B cell (primary cell): ENCODE measurements at regions not wholly inside any gene's neighbourhood (a gene's known extent, or its start where the extent isn't known, plus 50 kb on each side); places are given as distances from the start of the nearest gene placed in this dataset.

ENCODE experiments used
- ATAC-seq: fragments of 200-7000 bp; cut with Tn5 transposase; one replicate; pipeline ENCODE4 v1.10.0; 2021; ENCODE audit warnings: low read depth, mild to moderate bottlenecking, moderate number of reproducible peaks, moderate library complexity
- CTCF ChIA-PET: fragments of 350-600 bp; sonication (Branson Sonifier 250); formaldehyde crosslinking; loops from one replicate; lab custom pipeline; 2021; ENCODE audit warnings: antibody characterized with exemption, inconsistent platforms; lab: Charles Lee
- POLR2A ChIA-PET: fragments of 350-600 bp; sonication (Branson Sonifier 250); formaldehyde crosslinking; loops from one replicate; lab custom pipeline; 2021; ENCODE audit warnings: antibody characterized with exemption; lab: Charles Lee
- DNase-seq: peaks from one replicate; pipeline ENCODE4 v3.0.0; 2013
- H2AFZ ChIP-seq: 2 replicates; pipeline ENCODE4 v1.6.1; 2012; ENCODE audit warnings: mild to moderate bottlenecking, low read depth, low read length; ENCODE audit not compliant: insufficient read depth, poor library complexity, severe bottlenecking
- H3K27ac ChIP-seq, 2 donors: 1 replicate in 1 of 2; 2 replicates in 1 of 2; pipeline ENCODE4 v1.5.1; 2012 to 2013; ENCODE audit warnings: low read length in 2 of 2, mild to moderate bottlenecking in 2 of 2, moderate library complexity in 1 of 2
- H3K27me3 ChIP-seq, 4 experiments: fragments of 200-600 bp in 1 of 4; sonication (generic) in 1 of 4; replicated peaks in 1 of 4; 1 replicate in 2 of 4; 2 replicates in 2 of 4; pipeline versions ENCODE4 v1.6.1 to v1.7.0; 2013 to 2016; ENCODE audit warnings: low read length in 3 of 4, mild to moderate bottlenecking in 2 of 4, mixed read lengths in 1 of 4, moderate library complexity in 1 of 4; ENCODE audit not compliant: insufficient read depth in 4 of 4, control insufficient read depth in 3 of 4; ENCODE audit errors: control extremely low read depth in 1 of 4
- H3K36me3 ChIP-seq, 2 experiments: replicated peaks in 1 of 2; 1 replicate in 1 of 2; 2 replicates in 1 of 2; pipeline versions ENCODE4 v1.6.1 to v1.7.1; 2013; ENCODE audit warnings: low read length in 1 of 2; ENCODE audit not compliant: insufficient read depth in 2 of 2, control insufficient read depth in 1 of 2; ENCODE audit errors: control extremely low read depth in 1 of 2, extremely low read depth in 1 of 2
- H3K4me1 ChIP-seq, 2 donors: fragments of 200-600 bp in 1 of 2; sonication (generic) in 1 of 2; 1 replicate in 1 of 2; 2 replicates in 1 of 2; pipeline versions ENCODE4 v1.5.1 to v1.6.1; 2013 to 2017; ENCODE audit warnings: low read length in 2 of 2; ENCODE audit not compliant: control insufficient read depth in 2 of 2, insufficient read depth in 2 of 2
- H3K4me2 ChIP-seq: replicated peaks from 2 replicates; pipeline ENCODE3; 2012; ENCODE audit warnings: mild to moderate bottlenecking, low read depth, low read length; ENCODE audit not compliant: poor library complexity, severe bottlenecking
- H3K4me3 ChIP-seq, 5 experiments: fragments of 200-600 bp in 1 of 5; sonication (generic) in 1 of 5; 1 replicate in 3 of 5; 2 replicates in 2 of 5; pipeline versions ENCODE4 v1.5.1 to v1.7.0; 2011 to 2016; ENCODE audit warnings: low read length in 4 of 5, mild to moderate bottlenecking in 4 of 5, low read depth in 2 of 5, control low read depth in 1 of 5, moderate library complexity in 1 of 5; ENCODE audit not compliant: insufficient read depth in 1 of 5; ENCODE audit errors: control extremely low read depth in 1 of 5, extremely low read depth in 1 of 5
- H3K79me2 ChIP-seq: fragments of 200-600 bp; sonication (generic); one replicate; pipeline ENCODE4 v1.6.0; 2016; ENCODE audit warnings: low read length; ENCODE audit not compliant: control insufficient read depth, insufficient read depth
- H3K9ac ChIP-seq: fragments of 200-600 bp; sonication (generic); 2 replicates; pipeline ENCODE4 v1.6.1; 2017; ENCODE audit warnings: mild to moderate bottlenecking, low read length, moderate library complexity
- H3K9me3 ChIP-seq, 3 donors: one replicate each; pipeline versions ENCODE4 v1.6.1 to v1.7.1; 2013; ENCODE audit warnings: low read length in 2 of 3; ENCODE audit not compliant: control insufficient read depth in 2 of 3, insufficient read depth in 1 of 3; ENCODE audit errors: control extremely low read depth in 1 of 3
- H4K20me1 ChIP-seq: 2 replicates; pipeline ENCODE4 v1.6.0; 2012; ENCODE audit warnings: mild to moderate bottlenecking, low read length; ENCODE audit not compliant: insufficient read depth, control insufficient read depth, poor library complexity, severe bottlenecking
- H3K27ac Mint-ChIP-seq: one replicate; pipeline ENCODE4 v1.8.0; 2021; ENCODE audit warnings: mixed read lengths
- H3K27me3 Mint-ChIP-seq: one replicate; pipeline ENCODE4 v1.8.0; 2021; ENCODE audit warnings: mixed read lengths
- H3K4me1 Mint-ChIP-seq: one replicate; pipeline ENCODE4 v1.8.0; 2021; ENCODE audit warnings: mixed read lengths
- H3K4me3 Mint-ChIP-seq: one replicate; pipeline ENCODE4 v1.8.0; 2021; ENCODE audit warnings: mixed read lengths
- H3K9me3 Mint-ChIP-seq: one replicate; pipeline ENCODE4 v1.8.0; 2022; ENCODE audit warnings: mixed read lengths; ENCODE audit not compliant: insufficient read depth
- CTCF ChIP-seq: fragments of 200-600 bp; IDR thresholded peaks from one replicate; pipeline ENCODE4 v1.8.0; 2022; ENCODE audit warnings: antibody characterized with exemption, mild to moderate bottlenecking
- EZH2 ChIP-seq: IDR thresholded peaks from 2 replicates; pipeline ENCODE4 v1.6.1; 2012; ENCODE audit warnings: borderline replicate concordance, low read depth, mild to moderate bottlenecking, moderate library complexity, low read length; ENCODE audit not compliant: insufficient read depth, poor library complexity, severe bottlenecking
- WGBS: methylation state at CpG from one replicate; pipeline ENCODE4 v1.1.5; 2013; ENCODE audit warnings: missing lambda C conversion rate; ENCODE audit not compliant: insufficient coverage; 5-methylcytosine and 5-hydroxymethylcytosine counted together
- intact Hi-C: fragments of 100-400 bp; cut with micrococcal nuclease; formaldehyde crosslinking; loops from one replicate; pipeline ENCODE4 v1.10.0; 2022

- H3K4me3 ChIP-seq = no peak overlapping the region
- ChIA-PET POLR2A (no interaction called here), CTCF (no interaction called here)
- no peaks in the 10 kb centered on the region for H3K4me1 ChIP-seq
- no peaks in the 10 kb centered on the region for H3K27me3 ChIP-seq
- Mint-ChIP-seq H3K4me3 (no peak overlapping the region), H3K27ac (no peak overlapping the region), H3K4me1 (no peaks in the 10 kb centered on the region), H3K9me3 (peaks cover under 1% of the 10 kb centered on the region), H3K27me3 (no peaks in the 10 kb centered on the region)
- no peak for TF ChIP-seq EZH2
- TF ChIP-seq CTCF = no peak
- H3K9ac ChIP-seq = no peak overlapping the region
- H3K79me2 ChIP-seq = no peaks in the 10 kb centered on the region
- H2AFZ ChIP-seq = no peak overlapping the region
- H4K20me1 ChIP-seq = no peaks in the 10 kb centered on the region
- H3K9me3 ChIP-seq = no peaks in the 10 kb centered on the region
- intact Hi-C loops = no loop called here
- no peak overlapping the region for H3K27ac ChIP-seq
- H3K4me2 ChIP-seq = no peak overlapping the region
- H3K36me3 ChIP-seq = no peaks in the 10 kb centered on the region
- ATAC-seq (no peak), DNase-seq (no peak)
These were observed 2878.3 kb upstream of the PCDH20 start for GRCh38 chr13:64293923-64294322.

GRCh38 chr13:64289702-64290101 is 2874.1 kb upstream of the PCDH20 start:
- no peak for DNase-seq
- Histone ChIP-seq H3K4me2 (no peak overlapping the region), H3K4me3 (no peak overlapping the region), H4K20me1 (no peaks in the 10 kb centered on the region), H3K4me1 (no peaks in the 10 kb centered on the region), H2AFZ (no peak overlapping the region), H3K9ac (no peak overlapping the region), H3K27ac (no peak overlapping the region), H3K27me3 (no peaks in the 10 kb centered on the region), H3K36me3 (no peaks in the 10 kb centered on the region), H3K79me2 (no peaks in the 10 kb centered on the region), H3K9me3 (no peaks in the 10 kb centered on the region)
- TF ChIP-seq EZH2 (no peak), CTCF (no peak)
- Mint-ChIP-seq H3K4me1 (no peaks in the 10 kb centered on the region), H3K4me3 (no peak overlapping the region), H3K27me3 (no peaks in the 10 kb centered on the region), H3K9me3 (peaks cover 3% of the 10 kb centered on the region), H3K27ac (no peak overlapping the region)
- CTCF ChIA-PET = no interaction called here
- intact Hi-C loops = no loop called here
- ATAC-seq = no peak
- POLR2A ChIA-PET = no interaction called here
- 44% methylated on average over 1 of the region's 3 CpGs for WGBS
